K562 (cell line): ENCODE measurements at regions not wholly inside any gene's neighbourhood (a gene's known extent, or its start where the extent isn't known, plus 50 kb on each side); places are given as distances from the start of the nearest gene placed in this dataset.

Experiments
- BCL6 ChIP-seq: fragments of 250-450 bp; sonication (Bioruptor Pico); IDR thresholded peaks from 2 replicates; pipeline ENCODE4 v1.4.0; 2020
- FOXA3 ChIP-seq, 2 experiments: fragments of 450-650 bp in 1 of 2; sonication (generic) in 1 of 2; formaldehyde crosslinking; IDR thresholded peaks in 1 of 2; conservative IDR thresholded peaks in 1 of 2; 2 replicates each; pipeline versions ENCODE4 v1.4.0 to v1.8.0; 2020 to 2022; ENCODE audit warnings: mild to moderate bottlenecking in 2 of 2, missing genetic modification reagents in 1 of 2
- POLR2B ChIP-seq: fragments of 450-650 bp; IDR thresholded peaks from 2 replicates; pipeline ENCODE4 v1.6.1; 2018; ENCODE audit warnings: low read depth; ENCODE audit not compliant: partially characterized antibody
- RERE ChIP-seq: sonication (generic); formaldehyde crosslinking; IDR thresholded peaks from 2 replicates; pipeline ENCODE4 v1.8.0; 2023; ENCODE audit warnings: missing genetic modification reagents, mild to moderate bottlenecking, borderline replicate concordance
- RFX7 ChIP-seq: fragments of 250-450 bp; sonication (Bioruptor Pico); IDR thresholded peaks from 2 replicates; pipeline ENCODE4 v1.5.1; 2021; ENCODE audit warnings: mild to moderate bottlenecking
- TEAD2 ChIP-seq: fragments of 450-650 bp; IDR thresholded peaks from 2 replicates; pipeline ENCODE4 v1.6.1; 2016; ENCODE audit warnings: missing genetic modification characterization, control low read depth, missing compliant biosample characterization
- U2AF1 ChIP-seq: fragments of 200-400 bp; formaldehyde crosslinking; optimal IDR thresholded peaks from 2 replicates; pipeline ENCODE3; 2017; ENCODE audit warnings: mild to moderate bottlenecking, low read depth, low read length, moderate library complexity
- ZBTB1 ChIP-seq: sonication (generic); formaldehyde crosslinking; IDR thresholded peaks from 2 replicates; pipeline ENCODE4 v1.8.1; 2023; ENCODE audit warnings: missing genetic modification reagents, low read depth, mild to moderate bottlenecking, borderline replicate concordance

- TF ChIP-seq RERE (CRISPR knock-in tag): no peak
- TF ChIP-seq ZBTB1 (CRISPR knock-in tag): no peak
- no peak for TF ChIP-seq POLR2B
- no peak for TF ChIP-seq U2AF1
- TF ChIP-seq RFX7 (CRISPR knock-in tag): no peak
- TF ChIP-seq FOXA3 (CRISPR knock-in tag; conservative IDR thresholded peaks at IDR 0.05 in 1 of 2, IDR thresholded peaks at IDR 0.05 in 1 of 2): no peak
- no peak for TF ChIP-seq BCL6
- no peak for TF ChIP-seq TEAD2
Observed at GRCh38 chr11:109945626-109946321, 147.4 kb upstream of the ZC3H12C start (continued).
